Chondrocyte (in vitro differentiated cells): ENCODE measurements at regions not wholly inside any gene's neighbourhood (a gene's known extent, or its start where the extent isn't known, plus 50 kb on each side); places are given as distances from the start of the nearest gene placed in this dataset.
"Not testable (repeated sequence)": the region's sequence is repeated elsewhere in the genome, so short reads cannot be mapped to it uniquely, and the experiment has no call there.

Experiments used
- DNase-seq: peaks from one replicate; pipeline ENCODE4 v3.0.0; 2021; ENCODE audit warnings: mixed read lengths, low spot score
- H3K27ac Mint-ChIP-seq: one replicate; pipeline ENCODE4 v1.8.0; 2021; ENCODE audit warnings: mild to moderate bottlenecking, moderate library complexity, mixed read lengths; ENCODE audit not compliant: unreplicated experiment
- H3K27me3 Mint-ChIP-seq: 2 replicates; pipeline ENCODE4 v1.8.0; 2021; ENCODE audit warnings: low read depth, mixed read lengths
- H3K36me3 Mint-ChIP-seq: 2 replicates; pipeline ENCODE4 v1.8.0; 2021; ENCODE audit warnings: low read depth, mixed read lengths
- H3K4me1 Mint-ChIP-seq: 2 replicates; pipeline ENCODE4 v1.8.0; 2021; ENCODE audit warnings: low read depth, mild to moderate bottlenecking, mixed read lengths
- H3K4me3 Mint-ChIP-seq: one replicate; pipeline ENCODE4 v1.8.0; 2021; ENCODE audit warnings: mild to moderate bottlenecking, moderate library complexity, mixed read lengths; ENCODE audit not compliant: unreplicated experiment
- H3K9me3 Mint-ChIP-seq: 2 replicates; pipeline ENCODE4 v1.8.0; 2021; ENCODE audit warnings: low read depth, mixed read lengths
- CTCF ChIP-seq: fragments of 200-600 bp; sonication (generic); IDR thresholded peaks from 2 replicates; pipeline ENCODE4 v1.5.0; 2021; ENCODE audit warnings: antibody characterized with exemption, mild to moderate bottlenecking, moderate library complexity

GRCh38 chr10:131833446-131834080 lies 67.2 kb upstream of the PPP2R2D start:
- H3K36me3 Mint-ChIP-seq, result no peaks in the 10 kb centered on the region
- H3K27ac Mint-ChIP-seq, result no peak overlapping the region
- DNase-seq, result peak; percentile 83
- H3K27me3 Mint-ChIP-seq, result peaks cover 13% of the 10 kb centered on the region
- H3K9me3 Mint-ChIP-seq, result peaks cover 6% of the 10 kb centered on the region
- TF ChIP-seq CTCF, result no peak
- no peaks in the 10 kb centered on the region for H3K4me1 Mint-ChIP-seq
- no peak overlapping the region for H3K4me3 Mint-ChIP-seq

GRCh38 chr10:131834152-131834810 lies 66.5 kb upstream of the PPP2R2D start:
- TF ChIP-seq CTCF, result no peak
- Mint-ChIP-seq H3K27me3 (peaks cover 13% of the 10 kb centered on the region), H3K27ac (no peak overlapping the region), H3K4me1 (no peaks in the 10 kb centered on the region), H3K36me3 (no peaks in the 10 kb centered on the region), H3K4me3 (no peak overlapping the region), H3K9me3 (peaks cover 5% of the 10 kb centered on the region)
- DNase-seq, result peak; percentile 63

GRCh38 chr10:131838966-131839742 lies 61.7 kb upstream of the PPP2R2D start:
- H3K27ac Mint-ChIP-seq, result no peak overlapping the region
- peaks cover 8% of the 10 kb centered on the region for H3K27me3 Mint-ChIP-seq
- no peak for TF ChIP-seq CTCF
- no peaks in the 10 kb centered on the region for H3K4me1 Mint-ChIP-seq
- H3K4me3 Mint-ChIP-seq, result no peak overlapping the region
- peaks cover 5% of the 10 kb centered on the region for H3K9me3 Mint-ChIP-seq
- no peaks in the 10 kb centered on the region for H3K36me3 Mint-ChIP-seq
- DNase-seq, result peak; percentile 55

GRCh38 chr10:131839880-131840787 lies 60.7 kb upstream of the PPP2R2D start:
- not testable (repeated sequence) for H3K36me3 Mint-ChIP-seq, H3K27ac Mint-ChIP-seq, H3K9me3 Mint-ChIP-seq, H3K4me1 Mint-ChIP-seq, H3K4me3 Mint-ChIP-seq, H3K27me3 Mint-ChIP-seq
- peak; percentile 58 for DNase-seq
- TF ChIP-seq CTCF, result peak; percentile 69

- H3K27ac Mint-ChIP-seq, result no peak overlapping the region
- no peak overlapping the region for H3K4me3 Mint-ChIP-seq
- H3K36me3 Mint-ChIP-seq, result no peaks in the 10 kb centered on the region
- no peak for DNase-seq
- H3K27me3 Mint-ChIP-seq, result peaks cover 8% of the 10 kb centered on the region
- no peaks in the 10 kb centered on the region for H3K4me1 Mint-ChIP-seq
- H3K9me3 Mint-ChIP-seq, result no peaks in the 10 kb centered on the region
- no peak for TF ChIP-seq CTCF
These were observed 60.1 kb upstream of the PPP2R2D start for GRCh38 chr10:131840788-131841118.
